ENCODE measurements at regions not wholly inside any gene's neighbourhood (a gene's known extent, or its start where the extent isn't known, plus 50 kb on each side); places are given as distances from the start of the nearest gene placed in this dataset.

DNA sequence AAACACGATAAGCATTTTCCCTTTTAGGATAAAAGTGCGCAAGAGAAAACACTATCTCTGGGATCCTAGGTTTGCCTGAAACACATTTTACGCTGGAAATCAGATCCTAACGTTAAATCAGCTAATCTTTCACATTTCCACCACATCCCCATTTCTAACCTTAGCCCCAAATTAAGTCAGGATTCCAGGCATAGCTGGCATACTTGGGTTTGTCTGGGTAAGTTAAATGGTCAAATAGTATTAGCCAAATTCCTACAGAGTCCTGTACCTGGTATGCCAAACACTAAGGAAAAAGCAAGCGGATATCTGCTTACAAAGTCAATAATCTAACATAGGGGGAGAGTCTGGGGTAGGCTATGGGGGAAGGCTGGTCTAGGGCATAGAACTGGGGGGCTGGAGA is 557.4 kb upstream of the ZFHX3 start:
- no peaks in the 10 kb centered on the region for H3K4me1 Mint-ChIP-seq (ENCODE audit: low read depth)
- H3K36me3 Mint-ChIP-seq (ENCODE audit: low read depth): no peaks in the 10 kb centered on the region
- H3K27me3 Mint-ChIP-seq (ENCODE audit: low read depth): no peaks in the 10 kb centered on the region
- H3K9me3 Mint-ChIP-seq: no peaks in the 10 kb centered on the region
- H3K27ac Mint-ChIP-seq: no peak overlapping the region
- no peak overlapping the region for H3K4me3 Mint-ChIP-seq

DNA sequence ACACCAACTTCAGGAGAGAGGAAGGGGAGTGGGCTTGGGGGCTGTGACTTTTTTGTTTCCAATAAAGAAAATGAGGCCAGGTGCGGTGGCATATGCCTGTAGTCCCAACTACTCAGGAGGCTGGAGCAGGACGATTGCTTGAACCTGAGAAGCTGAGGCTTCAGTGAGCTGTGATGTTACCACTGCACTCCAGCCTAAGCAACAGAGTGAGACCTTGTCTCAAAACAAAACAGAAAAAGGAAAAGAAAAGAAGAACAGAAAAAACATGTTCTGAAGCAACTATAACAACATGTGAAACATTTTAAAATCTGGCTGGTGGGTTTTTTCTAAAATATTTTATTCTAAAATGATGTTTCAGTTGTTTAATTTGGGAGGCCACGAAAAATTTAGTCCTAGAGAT is 554.0 kb upstream of the ZFHX3 start:
- no peaks in the 10 kb centered on the region for H3K36me3 Mint-ChIP-seq (ENCODE audit: low read depth)

DNA sequence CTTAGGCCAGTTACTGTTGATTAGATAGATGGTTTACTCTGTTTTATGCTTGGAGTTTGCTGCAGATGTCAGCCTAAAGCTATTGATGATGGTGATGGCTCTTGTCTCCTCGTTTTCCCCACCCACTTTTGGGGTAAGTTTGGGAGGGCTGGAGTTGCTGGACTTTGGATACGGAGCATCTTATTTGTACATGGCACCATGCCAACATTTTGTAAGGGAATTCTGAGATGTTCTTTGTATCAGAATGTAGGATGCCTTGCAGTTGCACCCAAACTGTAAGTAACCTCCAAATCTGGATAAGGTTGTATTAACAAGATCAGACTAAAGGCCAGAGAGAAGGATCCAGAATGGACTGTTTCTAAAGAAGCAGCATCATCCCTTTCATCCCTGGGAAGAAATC is 551.9 kb upstream of the ZFHX3 start:
- no peaks in the 10 kb centered on the region for H3K27me3 Mint-ChIP-seq (ENCODE audit: low read depth)
- H3K4me3 Mint-ChIP-seq: no peak overlapping the region
- no peaks in the 10 kb centered on the region for H3K36me3 Mint-ChIP-seq (ENCODE audit: low read depth)
- H3K27ac Mint-ChIP-seq: no peak overlapping the region
- no peaks in the 10 kb centered on the region for H3K4me1 Mint-ChIP-seq (ENCODE audit: low read depth)
- no peaks in the 10 kb centered on the region for H3K9me3 Mint-ChIP-seq

More for the DNA sequence above, 554.0 kb upstream of the ZFHX3 start:
- Mint-ChIP-seq H3K4me1 (ENCODE audit: low read depth) (no peaks in the 10 kb centered on the region), H3K27ac (no peak overlapping the region), H3K9me3 (no peaks in the 10 kb centered on the region), H3K4me3 (no peak overlapping the region), H3K27me3 (ENCODE audit: low read depth) (no peaks in the 10 kb centered on the region)

DNA sequence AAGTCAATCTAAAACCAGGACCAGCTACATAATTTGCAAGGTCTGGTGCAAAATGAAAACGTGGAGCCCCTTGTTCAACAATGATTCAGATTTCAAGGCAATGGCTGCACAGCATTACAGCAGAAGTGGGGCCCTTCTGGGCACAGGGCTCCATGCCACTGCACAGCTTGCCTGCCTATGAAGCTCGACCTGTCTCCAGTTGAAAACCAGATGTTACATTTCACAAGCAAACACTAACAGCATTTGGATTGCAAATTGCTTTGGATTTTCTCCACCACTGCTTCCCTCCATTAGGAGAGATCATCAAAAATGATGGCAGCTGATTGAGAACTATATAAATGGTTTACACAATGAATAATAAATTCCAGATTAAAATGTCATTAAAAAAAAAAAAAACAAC is 551.4 kb upstream of the ZFHX3 start:
- H3K4me3 Mint-ChIP-seq: no peak overlapping the region
- H3K9me3 Mint-ChIP-seq: no peaks in the 10 kb centered on the region
- no peak overlapping the region for H3K27ac Mint-ChIP-seq
- no peaks in the 10 kb centered on the region for H3K36me3 Mint-ChIP-seq (ENCODE audit: low read depth)
- no peaks in the 10 kb centered on the region for H3K4me1 Mint-ChIP-seq (ENCODE audit: low read depth)
- no peaks in the 10 kb centered on the region for H3K27me3 Mint-ChIP-seq (ENCODE audit: low read depth)

DNA sequence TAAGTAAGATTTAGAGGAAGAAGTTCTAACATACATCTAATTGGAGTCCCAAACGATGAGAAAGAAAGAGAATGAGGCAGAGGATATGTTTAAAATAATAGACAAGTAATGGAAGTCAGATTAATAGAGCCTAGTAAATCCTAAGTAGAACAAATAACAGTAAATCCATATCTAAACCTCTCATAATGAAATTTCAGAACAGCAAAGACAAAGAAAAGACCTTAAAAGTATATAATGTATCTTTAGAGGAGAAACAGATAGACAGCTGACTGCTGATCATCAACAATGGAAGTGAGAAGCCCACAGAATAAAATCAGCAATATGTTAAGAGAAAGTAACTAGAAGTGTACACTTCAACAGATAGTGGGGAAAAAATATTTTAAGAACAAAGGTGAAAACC is 536.2 kb upstream of the ZFHX3 start:
- H3K27ac Mint-ChIP-seq: no peak overlapping the region
- H3K27me3 Mint-ChIP-seq (ENCODE audit: low read depth): no peaks in the 10 kb centered on the region
- H3K4me1 Mint-ChIP-seq (ENCODE audit: low read depth): no peaks in the 10 kb centered on the region
- no peak overlapping the region for H3K4me3 Mint-ChIP-seq
- peaks cover 18% of the 10 kb centered on the region for H3K9me3 Mint-ChIP-seq
- H3K36me3 Mint-ChIP-seq (ENCODE audit: low read depth): no peaks in the 10 kb centered on the region

DNA sequence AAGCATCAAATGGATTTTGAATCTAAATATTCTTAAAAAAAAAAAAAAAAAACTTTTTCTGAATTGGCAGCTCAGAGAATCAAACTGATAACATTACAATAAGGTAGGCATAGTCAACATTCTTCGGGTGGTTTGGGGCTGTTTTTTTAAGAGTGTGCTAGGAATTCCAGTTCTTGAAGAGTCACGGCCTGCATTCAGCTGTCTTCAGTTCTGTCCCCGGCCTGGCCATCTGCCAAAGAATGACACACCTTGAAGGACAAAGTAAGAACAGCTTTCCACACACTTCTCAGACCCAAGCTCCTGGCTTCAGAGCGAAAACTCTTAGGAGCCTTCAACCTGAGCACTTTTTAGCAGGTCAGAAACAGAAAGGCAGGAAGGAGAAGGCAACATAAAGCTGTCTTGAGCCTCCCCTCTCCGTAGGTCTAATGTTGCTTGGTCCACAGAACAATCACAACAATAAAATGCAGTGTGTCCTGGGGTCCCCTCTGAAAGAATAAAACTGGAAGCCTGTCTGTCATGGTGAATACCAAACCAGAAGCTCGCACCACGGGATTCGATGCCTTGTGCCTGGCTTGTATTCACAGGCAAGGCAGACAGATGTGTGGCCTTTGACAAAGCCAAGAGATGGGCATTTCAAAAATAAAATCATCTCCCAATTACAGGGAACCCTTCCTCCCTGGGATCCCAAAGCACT is 524.4 kb upstream of the ZFHX3 start:
- no peaks in the 10 kb centered on the region for H3K9me3 Mint-ChIP-seq
- H3K27me3 Mint-ChIP-seq (ENCODE audit: low read depth): no peaks in the 10 kb centered on the region
- no peak overlapping the region for H3K4me3 Mint-ChIP-seq
- no peak overlapping the region for H3K27ac Mint-ChIP-seq
- H3K36me3 Mint-ChIP-seq (ENCODE audit: low read depth): no peaks in the 10 kb centered on the region
- no peaks in the 10 kb centered on the region for H3K4me1 Mint-ChIP-seq (ENCODE audit: low read depth)

DNA sequence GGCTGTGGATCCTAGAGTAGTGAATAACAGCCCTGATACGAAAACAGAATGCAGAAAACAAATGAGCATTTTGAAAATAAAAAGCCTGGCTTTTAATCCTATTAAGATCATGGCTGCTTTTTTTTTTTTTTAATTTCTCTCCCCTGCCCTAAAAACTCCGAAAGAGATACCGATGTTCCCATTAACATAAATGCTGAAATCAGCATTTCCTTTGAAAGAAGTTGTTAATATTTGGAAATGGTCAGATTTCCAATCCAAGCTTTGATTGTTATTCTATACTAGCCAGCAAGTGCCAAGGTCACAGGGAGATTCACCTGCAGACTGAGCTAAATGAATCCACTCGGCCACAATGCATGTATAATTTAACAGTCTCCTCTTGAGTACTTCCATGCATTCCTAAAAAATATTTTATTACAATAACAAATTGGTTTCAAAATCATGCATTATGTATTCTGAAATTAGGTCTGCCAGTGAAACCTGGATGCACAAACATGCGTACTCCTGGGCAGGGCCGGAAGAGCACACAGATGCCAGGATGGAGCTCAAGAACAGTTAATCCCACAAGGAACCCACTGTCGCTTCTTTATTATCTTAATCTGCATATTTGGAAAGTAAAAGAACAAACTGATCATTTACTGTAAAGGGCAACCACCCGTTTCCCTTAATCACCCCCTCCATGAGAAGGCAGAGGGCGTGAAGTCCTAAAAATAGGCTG is 521.5 kb upstream of the ZFHX3 start:
- Mint-ChIP-seq H3K27me3 (ENCODE audit: low read depth) (no peaks in the 10 kb centered on the region), H3K36me3 (ENCODE audit: low read depth) (no peaks in the 10 kb centered on the region), H3K9me3 (peaks cover 3% of the 10 kb centered on the region), H3K4me1 (ENCODE audit: low read depth) (no peaks in the 10 kb centered on the region), H3K4me3 (no peak overlapping the region), H3K27ac (no peak overlapping the region)

GRCh38 chr16:73568769-73569168 is 520.8 kb upstream of the ZFHX3 start:
- Mint-ChIP-seq H3K27me3 (ENCODE audit: low read depth) (no peaks in the 10 kb centered on the region), H3K9me3 (peaks cover 4% of the 10 kb centered on the region), H3K27ac (no peak overlapping the region), H3K4me1 (ENCODE audit: low read depth) (no peaks in the 10 kb centered on the region), H3K36me3 (ENCODE audit: low read depth) (no peaks in the 10 kb centered on the region), H3K4me3 (no peak overlapping the region)

GRCh38 chr16:73565925-73566324 is 518.0 kb upstream of the ZFHX3 start:
- Mint-ChIP-seq H3K36me3 (ENCODE audit: low read depth) (no peaks in the 10 kb centered on the region), H3K9me3 (peaks cover 4% of the 10 kb centered on the region), H3K4me3 (no peak overlapping the region), H3K27me3 (ENCODE audit: low read depth) (no peaks in the 10 kb centered on the region), H3K27ac (no peak overlapping the region), H3K4me1 (ENCODE audit: low read depth) (no peaks in the 10 kb centered on the region)

- Mint-ChIP-seq H3K27ac (no peak overlapping the region), H3K9me3 (peaks cover 4% of the 10 kb centered on the region), H3K36me3 (ENCODE audit: low read depth) (no peaks in the 10 kb centered on the region), H3K4me1 (ENCODE audit: low read depth) (no peaks in the 10 kb centered on the region), H3K27me3 (ENCODE audit: low read depth) (no peaks in the 10 kb centered on the region), H3K4me3 (no peak overlapping the region)
Observed at GRCh38 chr16:73565263-73565662, 517.3 kb upstream of the ZFHX3 start.

DNA sequence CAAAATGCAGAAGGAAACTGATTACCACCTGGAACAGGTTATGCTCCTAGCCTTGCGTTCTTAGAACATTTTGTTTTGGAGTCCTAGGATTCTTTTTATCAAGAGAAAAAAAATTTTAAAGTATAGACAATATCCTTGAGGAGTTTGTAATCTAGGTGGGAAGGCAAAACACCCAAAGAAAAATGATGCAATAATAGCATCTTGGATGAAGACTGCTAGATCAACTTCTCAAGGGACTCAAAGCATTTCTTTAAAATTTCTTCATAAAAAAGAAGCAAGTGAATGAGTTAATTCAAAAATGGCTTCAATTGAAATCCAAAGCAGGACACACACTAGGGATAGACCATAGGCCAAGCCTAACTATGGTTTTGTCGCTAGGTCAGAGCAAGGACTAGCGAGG is 515.8 kb upstream of the ZFHX3 start:
- Mint-ChIP-seq H3K36me3 (ENCODE audit: low read depth) (no peaks in the 10 kb centered on the region), H3K4me3 (no peak overlapping the region), H3K9me3 (peaks cover 4% of the 10 kb centered on the region), H3K4me1 (ENCODE audit: low read depth) (no peaks in the 10 kb centered on the region), H3K27me3 (ENCODE audit: low read depth) (no peaks in the 10 kb centered on the region), H3K27ac (no peak overlapping the region)

GRCh38 chr16:73560497-73560896 is 512.6 kb upstream of the ZFHX3 start:
- no peaks in the 10 kb centered on the region for H3K27me3 Mint-ChIP-seq (ENCODE audit: low read depth)
- no peaks in the 10 kb centered on the region for H3K36me3 Mint-ChIP-seq (ENCODE audit: low read depth)
- H3K27ac Mint-ChIP-seq: no peak overlapping the region
- no peaks in the 10 kb centered on the region for H3K4me1 Mint-ChIP-seq (ENCODE audit: low read depth)
- peaks cover 7% of the 10 kb centered on the region for H3K9me3 Mint-ChIP-seq
- H3K4me3 Mint-ChIP-seq: no peak overlapping the region

GRCh38 chr16:73558219-73558618 is 510.3 kb upstream of the ZFHX3 start:
- H3K4me3 Mint-ChIP-seq: no peak overlapping the region
- H3K27me3 Mint-ChIP-seq (ENCODE audit: low read depth): no peaks in the 10 kb centered on the region
- no peaks in the 10 kb centered on the region for H3K4me1 Mint-ChIP-seq (ENCODE audit: low read depth)
- no peak overlapping the region for H3K27ac Mint-ChIP-seq
- peaks cover 4% of the 10 kb centered on the region for H3K9me3 Mint-ChIP-seq
- no peaks in the 10 kb centered on the region for H3K36me3 Mint-ChIP-seq (ENCODE audit: low read depth)

- Mint-ChIP-seq H3K36me3 (ENCODE audit: low read depth) (no peaks in the 10 kb centered on the region), H3K4me1 (ENCODE audit: low read depth) (no peaks in the 10 kb centered on the region), H3K27me3 (ENCODE audit: low read depth) (no peaks in the 10 kb centered on the region), H3K4me3 (no peak overlapping the region), H3K27ac (no peak overlapping the region), H3K9me3 (peaks cover 4% of the 10 kb centered on the region)
Observed at GRCh38 chr16:73553941-73554660, 506.2 kb upstream of the ZFHX3 start.
